Kidney epithelial cell (primary cell): ENCODE measurements at regions not wholly inside any gene's neighbourhood (a gene's known extent, or its start where the extent isn't known, plus 50 kb on each side); places are given as distances from the start of the nearest gene placed in this dataset.

Experiments
- DNase-seq: peaks from one replicate; pipeline ENCODE4 v3.0.0-alpha.2; 2010; ENCODE audit warnings: low read depth
- H3K27me3 ChIP-seq: 2 replicates; pipeline ENCODE4 v1.6.0; 2011; ENCODE audit warnings: low read length; ENCODE audit not compliant: control insufficient read depth, insufficient read depth
- H3K36me3 ChIP-seq: 2 replicates; pipeline ENCODE4 v1.5.1; 2011; ENCODE audit warnings: low read length; ENCODE audit not compliant: control insufficient read depth, insufficient read depth
- H3K4me3 ChIP-seq: 2 replicates; pipeline ENCODE4 v1.5.1; 2011; ENCODE audit warnings: low read depth, mild to moderate bottlenecking, control low read depth, low read length
- TF ChIP-seq, protein P1 (sequence below): IDR thresholded peaks from 2 replicates; pipeline ENCODE4 v1.5.1; 2011; ENCODE audit warnings: mild to moderate bottlenecking, moderate library complexity, low read length, control low read depth, inconsistent platforms; ENCODE audit not compliant: insufficient read depth, poor library complexity, severe bottlenecking

- no peaks in the 10 kb centered on the region for H3K36me3 ChIP-seq
- H3K27me3 ChIP-seq = no peaks in the 10 kb centered on the region
- TF ChIP-seq, protein P1, sequence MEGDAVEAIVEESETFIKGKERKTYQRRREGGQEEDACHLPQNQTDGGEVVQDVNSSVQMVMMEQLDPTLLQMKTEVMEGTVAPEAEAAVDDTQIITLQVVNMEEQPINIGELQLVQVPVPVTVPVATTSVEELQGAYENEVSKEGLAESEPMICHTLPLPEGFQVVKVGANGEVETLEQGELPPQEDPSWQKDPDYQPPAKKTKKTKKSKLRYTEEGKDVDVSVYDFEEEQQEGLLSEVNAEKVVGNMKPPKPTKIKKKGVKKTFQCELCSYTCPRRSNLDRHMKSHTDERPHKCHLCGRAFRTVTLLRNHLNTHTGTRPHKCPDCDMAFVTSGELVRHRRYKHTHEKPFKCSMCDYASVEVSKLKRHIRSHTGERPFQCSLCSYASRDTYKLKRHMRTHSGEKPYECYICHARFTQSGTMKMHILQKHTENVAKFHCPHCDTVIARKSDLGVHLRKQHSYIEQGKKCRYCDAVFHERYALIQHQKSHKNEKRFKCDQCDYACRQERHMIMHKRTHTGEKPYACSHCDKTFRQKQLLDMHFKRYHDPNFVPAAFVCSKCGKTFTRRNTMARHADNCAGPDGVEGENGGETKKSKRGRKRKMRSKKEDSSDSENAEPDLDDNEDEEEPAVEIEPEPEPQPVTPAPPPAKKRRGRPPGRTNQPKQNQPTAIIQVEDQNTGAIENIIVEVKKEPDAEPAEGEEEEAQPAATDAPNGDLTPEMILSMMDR = no peak
- no peak for DNase-seq
- H3K4me3 ChIP-seq = no peak overlapping the region
Measured at GRCh38 chr11:15430381-15430780, 315.7 kb downstream of the INSC start.

- Histone ChIP-seq H3K27me3 (no peaks in the 10 kb centered on the region), H3K36me3 (no peaks in the 10 kb centered on the region), H3K4me3 (no peak overlapping the region)
- TF ChIP-seq, protein P1 = no peak
- no peak for DNase-seq
Measured at GRCh38 chr11:15434529-15434928, 319.8 kb downstream of the INSC start.

DNA sequence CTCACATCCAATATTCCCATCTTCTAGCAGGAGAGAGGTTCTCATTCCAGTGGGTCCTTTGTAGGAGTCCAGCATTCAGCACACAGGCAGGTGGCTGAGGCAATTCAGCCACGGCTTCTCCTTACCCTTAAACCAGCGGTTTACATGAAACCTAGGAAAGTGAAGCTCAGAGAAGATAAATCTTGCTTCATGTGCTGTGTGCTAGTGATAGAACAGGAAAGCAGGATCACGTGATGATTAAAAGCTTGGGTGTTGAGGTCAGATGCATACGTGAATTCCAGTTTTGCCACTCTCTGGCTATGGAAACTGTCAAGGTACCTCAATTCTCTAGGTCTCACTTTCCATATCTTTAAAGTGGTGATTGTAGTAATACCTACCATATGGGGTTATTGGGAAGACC, 331.6 kb downstream of the INSC start:
- DNase-seq = no peak
- no peaks in the 10 kb centered on the region for H3K27me3 ChIP-seq
- no peaks in the 10 kb centered on the region for H3K36me3 ChIP-seq
- TF ChIP-seq, protein P1 = no peak
- H3K4me3 ChIP-seq = no peak overlapping the region

- DNase-seq = no peak
- H3K36me3 ChIP-seq = no peaks in the 10 kb centered on the region
- H3K4me3 ChIP-seq = no peak overlapping the region
- no peaks in the 10 kb centered on the region for H3K27me3 ChIP-seq
- TF ChIP-seq, protein P1 = no peak
Measured at GRCh38 chr11:15446929-15447328, 332.2 kb downstream of the INSC start.

DNA sequence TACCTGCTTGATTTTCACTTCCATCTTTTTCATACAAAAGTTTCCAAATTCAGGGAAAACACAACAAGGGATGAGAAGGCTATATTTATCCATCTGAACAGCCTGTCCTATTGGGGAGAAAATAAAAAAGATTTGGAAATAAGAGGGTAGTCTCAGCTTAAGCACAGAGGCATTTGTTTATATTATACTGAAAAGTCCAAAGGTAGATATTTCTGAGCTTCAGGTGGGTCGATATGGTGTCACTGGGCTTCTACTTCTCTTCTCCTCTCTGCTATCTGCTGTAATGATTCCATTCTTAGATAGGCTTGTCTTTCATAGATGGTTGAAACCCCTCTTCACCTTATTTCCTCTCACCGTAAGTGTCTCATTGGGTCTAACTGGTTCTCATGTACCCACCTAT, 337.0 kb downstream of the INSC start:
- TF ChIP-seq, protein P1 = no peak
- Histone ChIP-seq H3K27me3 (no peaks in the 10 kb centered on the region), H3K4me3 (no peak overlapping the region), H3K36me3 (no peaks in the 10 kb centered on the region)
- DNase-seq = no peak

- H3K36me3 ChIP-seq = no peaks in the 10 kb centered on the region
- TF ChIP-seq, protein P1 = no peak
- H3K4me3 ChIP-seq = no peak overlapping the region
- DNase-seq = no peak
- H3K27me3 ChIP-seq = no peaks in the 10 kb centered on the region
Measured at GRCh38 chr11:15453211-15453765, 338.6 kb downstream of the INSC start.
